Brain microvascular endothelial cell (primary cell): ENCODE measurements at regions not wholly inside any gene's neighbourhood (a gene's known extent, or its start where the extent isn't known, plus 50 kb on each side); places are given as distances from the start of the nearest gene placed in this dataset.
"Not testable (repeated sequence)": the region's sequence is repeated elsewhere in the genome, so short reads cannot be mapped to it uniquely, and the experiment has no call there.

ENCODE experiments used
- DNase-seq: peaks from one replicate; pipeline ENCODE4 v3.0.0-alpha.2; 2020
- H3K27ac ChIP-seq: fragments of 250-450 bp; sonication (Bioruptor Pico); 2 replicates; pipeline ENCODE4 v1.5.1; 2020; ENCODE audit warnings: mild to moderate bottlenecking, moderate library complexity
- H3K27me3 ChIP-seq: fragments of 250-450 bp; sonication (Bioruptor Pico); replicated peaks from 2 replicates; pipeline ENCODE4 v1.5.1; 2020; ENCODE audit warnings: mild to moderate bottlenecking
- H3K36me3 ChIP-seq: fragments of 250-450 bp; sonication (Bioruptor Pico); replicated peaks from 2 replicates; pipeline ENCODE4 v1.5.1; 2020; ENCODE audit warnings: mild to moderate bottlenecking
- H3K4me3 ChIP-seq: 2 replicates; pipeline ENCODE4 v1.5.1; 2011; ENCODE audit warnings: low read depth, mild to moderate bottlenecking, control low read depth, low read length, moderate library complexity
- in situ Hi-C: cut with HindIII; loops from 2 replicates; pipeline ENCODE4 v1.10.0; 2017; ENCODE audit warnings: low sequenced_read_pairs, low pct_ligation_motif_present
- TF ChIP-seq, protein P1 (sequence below): IDR thresholded peaks from 2 replicates; pipeline ENCODE4 v1.5.1; 2011; ENCODE audit warnings: low read depth, mild to moderate bottlenecking, moderate library complexity, low read length, control low read depth, inconsistent platforms; ENCODE audit errors: missing control alignments

DNA sequence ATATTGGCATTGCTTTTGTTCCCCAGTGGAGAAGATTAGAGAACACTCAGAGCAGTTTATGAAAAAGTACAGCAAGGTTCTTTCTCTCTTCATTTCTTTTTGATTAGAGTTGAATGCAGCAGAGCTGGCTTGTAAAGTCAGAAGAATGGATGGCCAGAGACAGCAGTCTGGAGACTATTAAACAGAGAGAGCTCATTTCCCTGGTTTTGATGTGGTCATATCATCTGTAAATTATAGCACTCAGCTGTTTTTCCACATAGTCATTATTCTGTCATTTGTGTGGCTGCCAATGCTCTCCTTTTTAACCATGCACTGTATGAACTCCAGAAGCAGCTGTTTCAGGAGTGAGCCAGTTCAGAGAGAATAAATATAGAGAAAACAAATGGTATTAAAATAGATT is 177.4 kb upstream of the CRBN start:
- in situ Hi-C loops: no loop called here
- H3K36me3 ChIP-seq: no peaks in the 10 kb centered on the region
- no peaks in the 10 kb centered on the region for H3K27me3 ChIP-seq
- TF ChIP-seq, protein P1, sequence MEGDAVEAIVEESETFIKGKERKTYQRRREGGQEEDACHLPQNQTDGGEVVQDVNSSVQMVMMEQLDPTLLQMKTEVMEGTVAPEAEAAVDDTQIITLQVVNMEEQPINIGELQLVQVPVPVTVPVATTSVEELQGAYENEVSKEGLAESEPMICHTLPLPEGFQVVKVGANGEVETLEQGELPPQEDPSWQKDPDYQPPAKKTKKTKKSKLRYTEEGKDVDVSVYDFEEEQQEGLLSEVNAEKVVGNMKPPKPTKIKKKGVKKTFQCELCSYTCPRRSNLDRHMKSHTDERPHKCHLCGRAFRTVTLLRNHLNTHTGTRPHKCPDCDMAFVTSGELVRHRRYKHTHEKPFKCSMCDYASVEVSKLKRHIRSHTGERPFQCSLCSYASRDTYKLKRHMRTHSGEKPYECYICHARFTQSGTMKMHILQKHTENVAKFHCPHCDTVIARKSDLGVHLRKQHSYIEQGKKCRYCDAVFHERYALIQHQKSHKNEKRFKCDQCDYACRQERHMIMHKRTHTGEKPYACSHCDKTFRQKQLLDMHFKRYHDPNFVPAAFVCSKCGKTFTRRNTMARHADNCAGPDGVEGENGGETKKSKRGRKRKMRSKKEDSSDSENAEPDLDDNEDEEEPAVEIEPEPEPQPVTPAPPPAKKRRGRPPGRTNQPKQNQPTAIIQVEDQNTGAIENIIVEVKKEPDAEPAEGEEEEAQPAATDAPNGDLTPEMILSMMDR: no peak
- H3K27ac ChIP-seq: no peak overlapping the region
- H3K4me3 ChIP-seq: no peak overlapping the region
- DNase-seq: no peak

DNA sequence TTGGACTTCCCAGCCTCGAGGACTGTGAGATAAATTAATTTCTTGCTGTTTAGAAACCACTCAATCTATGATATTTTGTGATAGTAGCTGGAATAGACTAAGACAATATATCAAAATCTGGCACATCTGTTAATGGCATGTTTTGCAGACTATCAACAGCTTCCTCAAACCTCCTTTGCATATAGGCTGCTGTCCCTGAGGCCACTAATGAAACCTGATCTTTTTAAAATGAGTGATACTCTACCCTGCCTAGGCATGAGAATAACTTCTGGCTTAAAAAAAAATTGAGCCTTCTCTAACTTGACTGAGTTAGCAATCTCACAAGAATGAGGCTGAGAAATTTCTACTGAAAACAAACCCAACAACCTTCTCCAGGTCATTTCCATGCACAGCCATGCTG is 176.0 kb upstream of the CRBN start:
- in situ Hi-C loops: no loop called here
- DNase-seq: no peak
- Histone ChIP-seq H3K36me3 (no peaks in the 10 kb centered on the region), H3K4me3 (no peak overlapping the region), H3K27ac (no peak overlapping the region), H3K27me3 (no peaks in the 10 kb centered on the region)
- TF ChIP-seq, protein P1: no peak

DNA sequence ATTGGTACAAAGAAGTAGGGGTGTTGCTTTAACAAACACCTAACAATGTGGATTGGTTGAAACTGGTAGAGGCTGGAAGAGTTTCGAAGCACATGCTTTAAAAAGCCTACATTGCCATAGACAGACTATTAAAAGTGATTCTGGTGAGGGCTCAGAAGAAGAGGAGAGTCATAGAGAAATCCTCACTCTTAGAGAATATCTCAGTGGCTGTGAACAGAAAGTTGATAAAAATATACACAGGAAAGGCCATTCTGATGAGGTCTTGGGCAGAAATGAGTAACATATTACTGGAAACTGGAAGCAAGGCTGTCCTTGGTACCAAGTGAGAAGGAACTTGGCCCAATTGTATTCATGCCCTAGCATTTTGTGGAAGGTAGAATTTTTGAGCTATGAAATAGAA is 173.7 kb upstream of the CRBN start:
- no peak for DNase-seq
- Histone ChIP-seq H3K27me3 (no peaks in the 10 kb centered on the region), H3K36me3 (no peaks in the 10 kb centered on the region), H3K4me3 (no peak overlapping the region), H3K27ac (no peak overlapping the region)
- in situ Hi-C loops: no loop called here
- TF ChIP-seq, protein P1: no peak

DNA sequence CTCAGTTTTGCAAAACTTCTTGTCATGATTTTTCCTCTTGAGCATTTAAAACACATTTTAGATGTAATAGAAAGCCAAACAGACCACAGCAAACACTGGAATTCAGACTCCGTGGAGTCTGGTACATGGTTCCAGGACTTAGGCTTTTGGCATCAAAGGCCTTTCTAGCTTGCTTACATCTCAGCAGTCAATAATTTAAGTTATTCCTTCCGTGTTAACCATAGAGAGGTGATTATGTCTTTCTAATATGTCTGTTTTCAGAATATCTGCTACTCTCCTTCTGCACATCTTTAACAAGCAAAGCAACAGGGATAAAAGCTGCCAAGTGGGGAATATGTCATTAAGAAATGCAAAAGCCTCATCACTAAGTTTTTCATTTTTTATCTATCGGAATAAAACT is 171.7 kb upstream of the CRBN start:
- no peak for DNase-seq
- in situ Hi-C loops: no loop called here
- Histone ChIP-seq H3K27me3 (no peaks in the 10 kb centered on the region), H3K27ac (no peak overlapping the region), H3K4me3 (no peak overlapping the region), H3K36me3 (no peaks in the 10 kb centered on the region)
- TF ChIP-seq, protein P1: no peak

DNA sequence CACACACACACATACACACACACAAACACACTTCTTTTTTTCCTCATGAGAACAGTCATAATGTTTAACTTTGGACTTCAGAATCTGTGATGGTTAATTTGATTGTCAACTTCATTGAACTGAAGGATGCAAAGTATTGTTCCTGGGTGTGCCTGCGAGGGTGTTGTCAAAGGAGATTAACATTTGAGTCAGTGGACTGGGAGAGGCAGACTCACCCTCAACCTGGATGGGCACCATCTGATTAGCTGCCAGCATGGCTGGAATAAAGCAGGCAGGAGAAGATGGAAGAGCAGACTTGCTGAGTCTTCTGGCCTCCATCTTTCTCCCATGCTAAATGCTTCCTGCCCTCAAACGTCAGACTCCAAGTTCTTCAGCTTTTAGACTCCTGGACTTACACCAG is 167.6 kb upstream of the CRBN start:
- H3K4me3 ChIP-seq, H3K36me3 ChIP-seq, H3K27me3 ChIP-seq, DNase-seq, in situ Hi-C loops, H3K27ac ChIP-seq: not testable (repeated sequence)

DNA sequence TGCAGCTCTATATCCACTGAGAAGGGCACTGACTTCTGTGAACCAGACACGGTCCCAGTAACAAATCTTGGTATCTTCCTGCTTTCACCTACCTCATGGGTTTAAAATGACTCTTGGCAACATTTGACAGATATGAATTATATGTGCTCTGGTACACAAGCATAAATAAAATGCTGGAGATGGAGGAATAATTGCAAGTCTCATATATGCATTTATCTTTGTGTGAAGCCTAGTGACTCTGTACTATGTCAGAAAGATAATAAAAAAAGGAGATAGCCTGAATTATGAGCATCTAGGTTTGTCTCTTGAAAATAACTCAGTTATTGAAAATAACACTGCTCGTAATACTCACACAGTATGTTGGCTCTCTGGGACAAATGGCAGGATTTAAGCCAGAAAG is 167.1 kb upstream of the CRBN start:
- no peak overlapping the region for H3K27ac ChIP-seq
- TF ChIP-seq, protein P1: no peak
- H3K36me3 ChIP-seq: no peaks in the 10 kb centered on the region
- no peak overlapping the region for H3K4me3 ChIP-seq
- no peaks in the 10 kb centered on the region for H3K27me3 ChIP-seq
- in situ Hi-C loops: no loop called here
- no peak for DNase-seq

DNA sequence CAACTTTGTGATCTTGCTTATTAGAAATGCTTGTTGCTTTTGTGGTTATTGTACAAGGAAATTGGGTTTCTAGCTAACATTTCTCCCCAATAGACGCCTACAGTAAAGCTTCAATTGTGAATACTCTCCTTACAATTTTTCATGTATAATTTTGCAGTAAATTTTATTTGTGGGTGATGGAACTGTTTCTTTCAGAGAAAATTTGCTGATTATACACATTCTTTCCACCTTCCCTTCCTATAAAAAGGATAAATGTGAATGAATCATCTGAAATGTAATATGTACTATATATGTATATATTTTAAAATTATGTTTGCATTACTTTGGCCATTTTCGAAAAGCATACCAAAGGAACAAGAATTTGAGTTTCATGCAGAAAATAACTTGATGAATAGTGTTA is 162.7 kb upstream of the CRBN start:
- Histone ChIP-seq H3K27me3 (no peaks in the 10 kb centered on the region), H3K27ac (no peak overlapping the region), H3K4me3 (no peak overlapping the region), H3K36me3 (no peaks in the 10 kb centered on the region)
- no peak for DNase-seq
- in situ Hi-C loops: no loop called here
- TF ChIP-seq, protein P1: no peak
